T-helper 2 cell (primary cell): ENCODE measurements at regions not wholly inside any gene's neighbourhood (a gene's known extent, or its start where the extent isn't known, plus 50 kb on each side); places are given as distances from the start of the nearest gene placed in this dataset.

Source experiments
- DNase-seq, 5 experiments: peaks; one replicate each; pipeline versions ENCODE4 v3.0.0 to v3.0.0-alpha.2; 2012 to 2022

- DNase-seq, result no peak
These were observed 108.3 kb upstream of the TYRP1 start for GRCh38 chr9:12584656-12585522.

GRCh38 chr9:12595400-12595799, 97.8 kb upstream of the TYRP1 start:
- DNase-seq, result no peak

GRCh38 chr9:12604164-12604821, 88.9 kb upstream of the TYRP1 start:
- DNase-seq, result no peak

GRCh38 chr9:12612211-12612770, 80.9 kb upstream of the TYRP1 start:
- DNase-seq, result no peak

- no peak for DNase-seq
These were observed 80.1 kb upstream of the TYRP1 start for GRCh38 chr9:12613071-12613470.

GRCh38 chr9:12614488-12614887, 78.7 kb upstream of the TYRP1 start:
- no peak for DNase-seq

GRCh38 chr9:12618956-12619355, 74.2 kb upstream of the TYRP1 start:
- DNase-seq, result no peak

- DNase-seq, result no peak
These were observed 67.3 kb upstream of the TYRP1 start for GRCh38 chr9:12625844-12626243.

GRCh38 chr9:12627096-12627495, 66.1 kb upstream of the TYRP1 start:
- no peak for DNase-seq

GRCh38 chr9:12628546-12628945, 64.6 kb upstream of the TYRP1 start:
- DNase-seq, result no peak

- no peak for DNase-seq
These were observed 64.1 kb upstream of the TYRP1 start for GRCh38 chr9:12629067-12629466.

GRCh38 chr9:12631866-12632265, 61.3 kb upstream of the TYRP1 start:
- no peak for DNase-seq

- DNase-seq, result no peak
These were observed 60.0 kb upstream of the TYRP1 start for GRCh38 chr9:12633016-12633765.

- DNase-seq, result peak in 1 of 5 experiments; percentile 1
These were observed 53.1 kb upstream of the TYRP1 start for GRCh38 chr9:12640016-12640587.

GRCh38 chr9:12640866-12641636, 52.1 kb upstream of the TYRP1 start:
- DNase-seq, result no peak
